ENCODE measurements at regions not wholly inside any gene's neighbourhood (a gene's known extent, or its start where the extent isn't known, plus 50 kb on each side); places are given as distances from the start of the nearest gene placed in this dataset.

DNA sequence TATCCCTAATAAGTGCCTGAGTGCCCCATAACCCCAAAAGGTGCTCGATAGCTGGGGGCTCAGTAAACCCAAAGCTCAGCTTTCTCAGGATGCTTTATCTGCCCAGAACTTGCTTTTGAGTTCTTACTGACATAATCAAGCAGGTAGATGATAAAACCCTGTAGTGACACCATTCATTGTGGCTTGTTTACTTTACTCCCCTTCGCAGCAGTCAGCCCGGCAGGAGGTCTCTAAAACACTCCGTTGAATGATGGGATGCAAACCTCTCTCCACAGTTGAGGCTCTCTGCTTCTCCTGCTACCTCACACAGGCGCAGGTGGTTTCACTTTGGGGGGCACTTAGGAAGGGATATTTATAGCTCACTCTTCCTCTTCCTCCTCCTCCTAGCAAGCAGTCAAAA lies 349.4 kb downstream of the HLX start:
- dilution Hi-C loops (cut with MboI; ENCODE audit: extremely low pct_ligation_motif_present, low sequenced_read_pairs) = no loop called here
- no peak for DNase-seq (ENCODE audit: low read depth, low spot score)
- no peak for TF ChIP-seq CTCF (optimal IDR thresholded peaks at IDR 0.05 in 1 of 3, IDR thresholded peaks at IDR 0.05 in 1 of 3, conservative IDR thresholded peaks at IDR 0.05 in 1 of 3; ENCODE audit: extremely low read depth in 1 of 3, insufficient read depth in 2 of 3, low read length in 3 of 3)
- TF ChIP-seq EZH2 (IDR thresholded peaks at IDR 0.05; ENCODE audit: low read length) = no peak
- H2AFZ ChIP-seq (ENCODE audit: control insufficient read depth, low read length) = no peak overlapping the region
- no peak overlapping the region for H3K27ac ChIP-seq (ENCODE audit: control insufficient read depth, insufficient read depth, low read length)
- H3K36me3 ChIP-seq (ENCODE audit: control insufficient read depth in 2 of 2, extremely low read depth in 1 of 2, insufficient read depth in 2 of 2, low read length in 2 of 2) = no peaks in the 10 kb centered on the region
- no peak overlapping the region for H3K9ac ChIP-seq (ENCODE audit: control insufficient read depth, extremely low read depth, insufficient read depth, low read length)
- no peaks in the 10 kb centered on the region for H4K20me1 ChIP-seq (ENCODE audit: control insufficient read depth, extremely low read depth, insufficient read depth, low read length)
- no peaks in the 10 kb centered on the region for H3K27me3 ChIP-seq (ENCODE audit: control insufficient read depth, extremely low read depth, insufficient read depth, low read length)
- no peaks in the 10 kb centered on the region for H3K9me3 ChIP-seq (ENCODE audit: control insufficient read depth, low read depth, low read length)
- H3K4me1 ChIP-seq (ENCODE audit: control insufficient read depth, extremely low read depth, insufficient read depth, low read length) = no peaks in the 10 kb centered on the region
- H3K4me3 ChIP-seq (ENCODE audit: control insufficient read depth in 2 of 3, extremely low read depth in 1 of 3, insufficient read depth in 2 of 3, low read depth in 1 of 3, low read length in 3 of 3) = no peak overlapping the region
- H3K9me1 ChIP-seq (ENCODE audit: control insufficient read depth, extremely low read depth, insufficient read depth, low read length) = no peaks in the 10 kb centered on the region
- H3K79me2 ChIP-seq (ENCODE audit: control insufficient read depth, insufficient read depth, low read length) = no peaks in the 10 kb centered on the region
- H3K4me2 ChIP-seq (ENCODE audit: control insufficient read depth, extremely low read depth, insufficient read depth, low read depth, low read length) = no peak overlapping the region
- no peak for FAIRE-seq

DNA sequence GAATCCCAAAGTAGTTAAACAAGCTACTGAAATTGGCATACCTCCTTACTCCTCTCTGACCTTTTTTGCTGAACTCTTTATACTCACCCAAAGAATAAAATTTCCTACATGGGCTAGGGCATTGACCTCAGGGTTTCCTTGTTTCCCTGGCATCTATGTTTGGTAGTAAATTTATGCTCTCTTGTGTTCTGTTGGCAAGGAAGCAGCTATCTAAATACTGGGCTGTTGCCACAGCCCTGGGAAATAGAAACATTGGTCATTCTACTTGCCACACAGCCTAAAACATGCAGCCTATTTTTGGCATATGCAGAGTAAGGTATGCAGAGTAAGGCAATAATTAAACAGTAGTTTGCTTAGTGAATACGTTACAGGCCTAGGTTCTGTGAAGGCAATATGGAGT lies 351.4 kb downstream of the HLX start:
- DNase-seq (ENCODE audit: low read depth, low spot score) (no peak), FAIRE-seq (no peak)
- dilution Hi-C loops (cut with MboI; ENCODE audit: extremely low pct_ligation_motif_present, low sequenced_read_pairs) = no loop called here

More for the DNA sequence above, 351.4 kb downstream of the HLX start:
- Histone ChIP-seq H3K9me1 (ENCODE audit: control insufficient read depth, extremely low read depth, insufficient read depth, low read length) (no peaks in the 10 kb centered on the region), H3K36me3 (ENCODE audit: control insufficient read depth in 2 of 2, extremely low read depth in 1 of 2, insufficient read depth in 2 of 2, low read length in 2 of 2) (no peaks in the 10 kb centered on the region), H3K9ac (ENCODE audit: control insufficient read depth, extremely low read depth, insufficient read depth, low read length) (no peak overlapping the region), H3K9me3 (ENCODE audit: control insufficient read depth, low read depth, low read length) (no peaks in the 10 kb centered on the region), H3K4me1 (ENCODE audit: control insufficient read depth, extremely low read depth, insufficient read depth, low read length) (no peaks in the 10 kb centered on the region), H4K20me1 (ENCODE audit: control insufficient read depth, extremely low read depth, insufficient read depth, low read length) (no peaks in the 10 kb centered on the region), H3K27ac (ENCODE audit: control insufficient read depth, insufficient read depth, low read length) (no peak overlapping the region), H3K4me2 (ENCODE audit: control insufficient read depth, extremely low read depth, insufficient read depth, low read depth, low read length) (no peak overlapping the region), H3K4me3 (ENCODE audit: control insufficient read depth in 2 of 3, extremely low read depth in 1 of 3, insufficient read depth in 2 of 3, low read depth in 1 of 3, low read length in 3 of 3) (no peak overlapping the region), H3K27me3 (ENCODE audit: control insufficient read depth, extremely low read depth, insufficient read depth, low read length) (no peaks in the 10 kb centered on the region), H3K79me2 (ENCODE audit: control insufficient read depth, insufficient read depth, low read length) (no peaks in the 10 kb centered on the region), H2AFZ (ENCODE audit: control insufficient read depth, low read length) (no peak overlapping the region)
- TF ChIP-seq EZH2 (IDR thresholded peaks at IDR 0.05; ENCODE audit: low read length) (no peak), CTCF (optimal IDR thresholded peaks at IDR 0.05 in 1 of 3, IDR thresholded peaks at IDR 0.05 in 1 of 3, conservative IDR thresholded peaks at IDR 0.05 in 1 of 3; ENCODE audit: extremely low read depth in 1 of 3, insufficient read depth in 2 of 3, low read length in 3 of 3) (no peak)
